Cerebellar cortex (tissue), 1 donor: ENCODE measurements at regions not wholly inside any gene's neighbourhood (a gene's known extent, or its start where the extent isn't known, plus 50 kb on each side); places are given as distances from the start of the nearest gene placed in this dataset.

ENCODE experiments used
- DNase-seq: peaks from one replicate; pipeline ENCODE4 v3.0.0-alpha.2; 2015; ENCODE audit warnings: low spot score

GRCh38 chr12:20264608-20265114, 103.7 kb upstream of the PDE3A start:
- DNase-seq: no peak

DNA sequence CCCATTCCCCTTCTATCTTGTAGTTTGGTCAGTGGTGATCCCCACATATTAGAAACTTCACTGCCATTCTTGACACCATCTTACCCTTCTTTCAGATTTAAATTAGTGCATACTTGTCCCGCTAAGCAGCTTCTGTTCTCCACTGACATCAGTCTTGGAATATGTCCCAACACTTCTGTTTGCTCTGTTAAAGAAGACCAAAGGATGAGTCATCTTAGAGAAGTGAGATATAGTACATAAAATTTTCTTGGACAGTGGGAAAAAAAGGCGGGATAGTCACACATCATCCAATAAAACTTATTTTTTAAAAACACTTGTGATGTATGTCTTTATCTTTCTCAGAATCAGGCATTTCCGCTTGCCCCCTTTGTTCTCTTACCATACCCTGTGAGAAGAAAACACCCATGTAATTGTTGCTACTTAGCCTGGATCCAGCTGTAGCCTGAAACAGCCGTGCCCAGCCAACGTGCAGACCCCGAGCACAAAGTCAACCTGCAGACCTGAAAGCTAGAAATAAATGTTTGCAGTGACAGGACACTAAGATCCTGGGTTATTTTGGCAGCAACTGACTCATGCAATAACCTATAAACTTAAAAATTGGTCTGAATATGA, 100.1 kb upstream of the PDE3A start:
- no peak for DNase-seq

- no peak for DNase-seq
Observed at GRCh38 chr12:20268771-20269170, 99.6 kb upstream of the PDE3A start.

DNA sequence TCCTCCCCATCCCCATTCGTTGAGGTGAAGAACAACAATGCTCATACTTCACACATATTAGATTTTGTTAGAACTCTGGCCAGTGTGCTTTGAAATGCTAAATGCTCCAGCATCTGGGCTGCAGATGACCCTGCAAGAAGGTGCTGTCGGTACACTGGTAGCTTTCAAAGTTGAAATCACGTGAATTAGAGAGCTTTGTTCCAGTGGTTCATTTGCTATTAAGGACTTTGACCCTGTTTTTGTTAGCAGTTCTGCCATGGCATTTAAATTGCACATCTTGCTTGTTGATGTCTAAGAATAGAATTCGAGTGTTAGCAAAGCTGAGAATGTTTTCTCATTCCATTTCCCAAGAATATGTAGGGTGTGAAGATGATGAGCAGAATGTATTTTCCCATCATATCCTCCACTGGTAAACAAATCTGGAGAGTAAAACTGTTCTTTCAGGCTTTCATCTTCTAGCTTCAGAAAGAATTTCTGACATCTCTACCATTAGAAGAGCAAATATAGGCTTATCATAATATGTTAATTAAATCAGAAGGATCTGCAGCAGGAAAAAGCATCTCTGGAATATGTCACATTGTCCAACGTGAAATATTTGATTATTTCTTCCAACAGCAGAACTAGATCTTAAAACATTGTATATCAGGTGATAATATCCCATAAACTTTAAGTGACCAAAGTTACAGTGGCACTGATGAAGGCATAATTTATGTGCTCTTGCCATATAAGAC, 98.8 kb upstream of the PDE3A start:
- DNase-seq: no peak

GRCh38 chr12:20270557-20270956, 97.8 kb upstream of the PDE3A start:
- DNase-seq: no peak

- DNase-seq: no peak
Observed at GRCh38 chr12:20272161-20272560, 96.2 kb upstream of the PDE3A start.

- DNase-seq: no peak
Observed at GRCh38 chr12:20272801-20273200, 95.5 kb upstream of the PDE3A start.

GRCh38 chr12:20274008-20274407, 94.3 kb upstream of the PDE3A start:
- no peak for DNase-seq

DNA sequence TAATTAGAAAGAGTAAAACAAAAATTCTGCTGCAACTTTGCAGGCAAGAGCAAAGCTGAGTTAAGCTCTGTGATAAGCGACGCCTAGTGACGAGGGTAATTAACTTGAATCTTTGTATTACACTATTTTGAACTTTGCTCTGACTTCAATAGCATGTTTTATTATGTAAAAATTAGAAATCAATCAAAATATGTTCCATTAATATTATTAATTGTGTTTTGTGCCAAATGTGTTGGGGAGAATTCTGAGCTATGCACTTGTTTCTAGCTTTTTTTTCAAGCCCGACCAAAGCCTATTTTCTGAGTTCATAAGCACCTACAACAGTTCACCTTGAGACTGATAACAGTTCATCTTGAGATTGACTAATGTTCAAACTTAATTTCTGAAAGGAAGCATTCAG, 90.1 kb upstream of the PDE3A start:
- DNase-seq: no peak

DNA sequence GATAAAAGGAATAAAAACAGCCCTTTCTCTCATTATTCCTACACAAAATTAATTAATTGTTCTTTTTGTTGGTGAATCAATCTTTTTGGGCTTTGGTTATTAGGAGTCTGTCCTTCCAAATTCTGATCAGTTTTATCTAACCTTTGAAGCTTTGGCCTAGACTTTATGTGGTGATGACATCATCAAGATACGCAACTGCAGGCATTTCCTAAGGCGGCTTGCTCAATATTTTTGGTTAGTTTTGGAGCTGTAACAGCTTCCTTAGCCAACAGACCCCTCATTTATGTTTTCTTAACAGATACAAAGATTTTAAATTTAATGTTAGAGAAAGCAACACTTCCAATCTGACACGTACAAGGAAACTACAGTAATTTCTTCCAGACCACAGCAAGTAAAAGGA, 87.8 kb upstream of the PDE3A start:
- no peak for DNase-seq

GRCh38 chr12:20282401-20282800, 85.9 kb upstream of the PDE3A start:
- no peak for DNase-seq

DNA sequence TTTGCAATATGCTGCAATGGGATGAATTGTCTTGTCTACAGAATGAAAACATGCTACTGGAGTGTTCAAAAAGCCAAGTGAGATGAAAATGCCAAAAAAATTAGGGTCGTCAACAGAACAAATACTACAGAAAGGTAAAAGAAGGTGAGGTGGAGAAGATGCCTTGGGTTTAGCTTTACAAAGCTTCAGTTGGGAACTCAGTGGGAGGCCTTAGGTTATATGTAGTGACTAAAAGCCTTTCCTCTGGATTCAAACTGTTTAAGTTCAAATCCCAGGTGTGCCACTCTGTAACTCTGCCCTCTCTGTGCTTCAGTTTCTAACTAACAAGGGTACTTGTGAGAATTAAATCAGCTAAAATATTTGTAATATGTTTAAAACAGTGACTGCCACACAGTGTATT, 84.9 kb upstream of the PDE3A start:
- no peak for DNase-seq

DNA sequence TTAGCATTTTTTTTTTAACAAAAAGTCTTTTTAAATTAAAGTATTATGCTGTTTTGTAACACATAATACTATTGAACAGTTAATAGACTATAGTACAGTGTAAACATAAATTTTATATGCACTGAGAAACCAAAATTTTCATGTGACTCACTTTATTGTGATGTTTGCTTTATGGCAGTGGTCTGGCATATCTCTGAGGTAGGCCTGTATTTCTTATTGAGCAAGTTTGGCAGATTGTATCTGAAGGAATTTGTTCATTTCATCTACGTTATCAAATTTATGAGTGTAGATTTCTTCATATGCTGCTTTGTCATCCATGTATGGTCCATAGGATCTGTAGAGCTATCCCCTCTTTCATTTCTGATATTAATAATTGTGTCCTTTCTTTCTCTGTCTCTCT, 78.8 kb upstream of the PDE3A start:
- DNase-seq: no peak

- no peak for DNase-seq
Observed at GRCh38 chr12:20300457-20300856, 67.9 kb upstream of the PDE3A start.

- no peak for DNase-seq
Observed at GRCh38 chr12:20305470-20305869, 62.9 kb upstream of the PDE3A start.

DNA sequence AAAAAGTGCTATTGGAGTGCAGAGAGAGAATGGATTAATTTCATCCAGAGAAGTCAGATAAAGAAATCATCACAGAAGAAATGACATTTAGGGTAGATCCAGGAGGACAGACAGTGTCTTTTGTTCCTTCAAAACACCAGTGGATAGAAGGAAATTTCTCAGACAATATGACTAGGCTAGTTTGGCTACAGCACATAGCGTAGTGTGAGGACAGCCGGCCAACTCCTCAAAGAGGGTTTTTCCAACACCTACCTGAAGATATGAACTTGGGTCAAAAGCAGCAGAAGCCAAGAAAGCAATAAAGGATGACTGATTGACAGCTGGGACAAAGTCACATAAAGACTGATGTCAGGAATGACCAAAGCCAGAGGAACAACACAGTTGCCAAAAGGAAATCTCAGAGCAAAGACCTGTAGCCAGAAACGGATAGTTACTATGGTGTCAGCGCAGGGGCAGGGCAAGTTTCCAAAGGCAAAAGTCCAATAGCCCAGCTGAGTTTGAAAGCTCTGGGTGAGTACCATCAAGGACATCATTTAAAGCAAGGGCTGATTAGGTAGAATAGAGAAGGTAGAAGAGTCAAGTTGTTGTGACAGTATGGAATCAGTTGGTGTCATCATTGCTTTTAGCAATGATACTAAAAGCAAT, 58.7 kb upstream of the PDE3A start:
- DNase-seq: no peak

DNA sequence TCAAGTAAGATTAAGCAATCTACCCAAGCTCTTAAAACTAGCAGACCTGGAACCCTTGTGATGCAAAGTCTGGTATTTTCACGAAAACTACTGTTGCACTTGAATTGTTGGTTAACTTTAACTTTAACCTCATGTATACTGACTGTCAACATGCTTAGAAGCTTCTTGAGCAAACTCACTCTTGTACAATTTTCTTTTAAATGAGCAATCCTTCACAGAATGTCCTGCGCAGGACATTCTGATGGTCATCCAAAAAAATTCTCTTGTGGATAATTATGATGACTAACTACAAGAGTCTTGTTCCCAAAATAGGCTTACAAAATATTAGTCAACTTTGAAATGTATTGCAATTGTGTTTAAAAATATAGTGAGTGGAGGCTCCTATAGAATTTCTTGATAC, 54.0 kb upstream of the PDE3A start:
- DNase-seq: no peak

GRCh38 chr12:20317554-20317953, 50.8 kb upstream of the PDE3A start:
- no peak for DNase-seq
